ENCODE measurements at regions not wholly inside any gene's neighbourhood (a gene's known extent, or its start where the extent isn't known, plus 50 kb on each side); places are given as distances from the start of the nearest gene placed in this dataset.
"Not testable (repeated sequence)": the region's sequence is repeated elsewhere in the genome, so short reads cannot be mapped to it uniquely, and the experiment has no call there.

GRCh38 chr1:25171013-25171412 lies 61.3 kb downstream of the SYF2 start:
- not testable (repeated sequence) for DNase-seq (ENCODE audit: low spot score)

GRCh38 chr1:25170439-25170838 lies 61.9 kb downstream of the SYF2 start:
- DNase-seq (ENCODE audit: low spot score), result no peak

- DNase-seq (ENCODE audit: low spot score), result no peak
These were observed 62.7 kb downstream of the SYF2 start for GRCh38 chr1:25169610-25170009.

- no peak for DNase-seq (ENCODE audit: low spot score)
These were observed 63.1 kb downstream of the SYF2 start for GRCh38 chr1:25169168-25169567.

DNA sequence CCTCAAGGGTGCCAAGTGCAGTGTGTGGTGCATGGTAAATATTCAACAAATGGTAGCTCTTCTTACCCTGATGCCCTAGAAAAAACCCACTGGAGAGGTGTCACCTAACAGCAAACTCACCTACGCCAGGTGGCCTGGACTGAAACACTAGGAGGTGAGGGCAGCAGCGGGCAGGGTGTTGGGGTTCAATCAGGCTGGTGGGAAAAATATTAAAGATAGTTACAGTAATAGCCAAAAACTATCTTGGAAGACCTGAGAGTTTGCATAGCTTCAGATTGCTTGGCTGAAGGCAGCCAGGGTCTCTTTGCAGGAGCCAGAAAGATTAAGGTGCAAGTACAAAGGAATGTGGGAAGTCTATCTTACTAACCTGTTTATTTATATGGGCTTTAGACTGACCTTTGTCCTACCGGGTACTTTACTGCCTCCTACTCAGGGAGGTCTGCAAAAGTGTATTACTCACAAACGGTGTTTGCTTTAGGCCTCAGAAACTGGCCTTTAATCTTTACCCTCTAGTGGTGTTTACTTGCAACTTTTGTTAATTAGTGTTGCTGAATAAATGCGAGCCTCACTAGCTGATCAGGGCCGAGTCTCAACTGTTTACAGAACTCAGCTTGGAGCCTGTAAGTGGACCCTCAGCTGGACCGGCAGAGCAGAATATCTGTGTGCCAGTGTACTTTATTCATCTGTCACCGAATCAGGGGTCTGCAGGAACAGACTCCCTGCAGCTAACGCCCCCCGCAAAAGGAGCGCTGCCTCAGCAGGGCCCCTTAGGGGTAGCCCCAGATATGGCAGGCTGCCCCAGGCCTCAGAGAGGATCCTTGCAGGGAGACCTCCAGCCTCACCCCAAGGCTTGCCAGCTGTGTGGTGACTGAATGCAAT lies 63.9 kb downstream of the SYF2 start:
- DNase-seq (ENCODE audit: low spot score), result no peak

- DNase-seq (ENCODE audit: low spot score), result no peak
These were observed 64.8 kb downstream of the SYF2 start for GRCh38 chr1:25167269-25168192.

- DNase-seq (ENCODE audit: low spot score), result no peak
These were observed 65.5 kb downstream of the SYF2 start for GRCh38 chr1:25166847-25167246.

- DNase-seq (ENCODE audit: low spot score), result no peak
These were observed 68.3 kb downstream of the SYF2 start for GRCh38 chr1:25163986-25164385.

DNA sequence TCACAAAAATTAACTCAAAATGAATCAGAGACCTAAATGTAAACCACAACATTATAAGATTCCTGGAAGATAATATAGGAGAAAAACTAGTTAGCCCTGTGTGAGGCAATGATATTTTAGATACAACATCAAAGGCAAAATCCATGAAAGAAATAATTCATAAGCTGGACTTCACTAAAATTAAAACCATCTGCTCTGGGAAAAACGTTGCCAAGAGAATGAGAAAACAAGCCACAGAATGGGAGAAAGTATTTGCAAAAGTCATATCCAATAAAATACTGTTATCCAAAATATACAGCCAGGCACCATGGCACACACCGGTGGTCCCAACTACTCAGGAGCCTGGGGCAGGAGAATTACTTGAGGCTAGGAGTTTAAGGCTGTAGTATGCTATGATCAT lies 70.3 kb downstream of the SYF2 start:
- no peak for DNase-seq (ENCODE audit: low spot score)

GRCh38 chr1:25157846-25158245 lies 74.5 kb downstream of the SYF2 start:
- no peak for DNase-seq (ENCODE audit: low spot score)

DNA sequence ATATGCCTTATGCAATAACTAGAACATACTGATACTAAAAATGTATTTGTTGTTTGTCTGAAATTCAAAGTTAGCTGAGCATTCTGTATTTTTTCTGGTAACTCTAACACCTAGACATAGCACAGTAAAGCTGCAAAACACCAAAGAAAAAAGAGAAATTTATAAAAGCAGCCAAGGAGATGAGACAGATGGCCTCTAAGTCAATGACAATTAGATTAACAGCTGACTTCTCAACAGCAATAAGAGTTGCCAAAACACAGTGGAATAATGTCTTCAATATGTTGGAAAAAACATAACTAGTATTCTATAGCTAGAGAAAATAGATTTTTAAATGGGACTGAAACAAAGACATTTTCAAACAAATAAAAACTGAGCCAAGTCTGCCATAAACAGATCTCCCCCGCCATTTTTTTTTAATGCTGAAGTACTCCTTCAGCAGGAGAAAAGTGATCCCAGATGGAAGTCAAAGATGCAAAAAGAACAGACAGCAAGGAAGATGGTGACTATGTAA lies 81.3 kb downstream of the SYF2 start:
- no peak for DNase-seq (ENCODE audit: low spot score)

DNA sequence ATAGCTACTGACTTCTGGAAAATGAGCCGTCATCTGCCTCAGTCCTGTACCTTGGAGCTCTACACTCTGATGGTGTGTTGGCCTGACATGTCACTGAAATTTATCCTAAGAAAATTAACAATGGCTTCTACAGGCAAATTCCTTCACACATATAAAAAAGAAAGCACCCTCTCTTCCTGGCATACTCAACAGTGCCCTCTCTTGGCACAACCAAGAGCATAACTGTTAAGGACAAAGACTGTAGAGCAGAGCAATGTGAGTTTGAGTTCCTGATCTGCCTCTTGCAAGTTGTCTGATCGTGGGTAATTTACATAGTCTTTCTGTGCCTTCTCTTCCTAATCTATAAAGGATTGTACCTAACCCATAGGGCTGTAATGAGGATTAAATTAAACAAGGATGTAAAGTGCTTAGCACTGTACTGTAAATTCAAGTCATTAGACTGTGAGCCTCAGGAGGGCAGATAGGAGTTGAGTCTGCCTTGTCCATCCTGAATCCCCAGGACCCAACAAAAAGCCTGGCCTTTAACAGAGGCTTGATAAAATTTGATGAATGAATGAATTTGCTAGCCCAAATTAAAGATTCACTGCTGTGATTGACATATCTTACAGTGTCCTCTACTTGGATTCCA lies 83.5 kb downstream of the SYF2 start:
- DNase-seq (ENCODE audit: low spot score), result peak; percentile 68

DNA sequence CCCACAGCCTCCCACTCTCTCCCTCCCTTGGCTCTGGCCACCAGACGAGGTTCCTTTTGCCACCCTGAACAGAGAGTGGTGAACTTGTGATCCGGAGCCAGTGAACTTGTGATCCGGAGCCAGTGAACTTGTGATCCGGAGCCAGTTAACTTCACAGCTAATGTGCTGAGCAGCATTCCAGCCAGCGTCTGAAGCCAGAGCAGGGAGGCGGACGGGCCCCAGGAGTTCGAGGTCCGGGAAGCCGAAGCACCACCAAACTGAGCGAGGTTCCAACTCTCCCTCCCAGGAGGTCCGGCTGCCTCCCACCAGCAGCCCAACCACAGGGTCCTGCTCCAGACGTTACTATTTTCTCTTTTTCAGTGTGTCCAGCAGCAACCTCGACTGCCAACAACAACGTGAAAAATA lies 85.8 kb downstream of the SYF2 start:
- DNase-seq (ENCODE audit: low spot score), result no peak

- peak; percentile 50 for DNase-seq (ENCODE audit: low spot score)
These were observed 86.4 kb downstream of the SYF2 start for GRCh38 chr1:25145775-25146393.

- peak; percentile 17 for DNase-seq (ENCODE audit: low spot score)
These were observed 92.1 kb downstream of the SYF2 start for GRCh38 chr1:25140073-25140797.

GRCh38 chr1:25137521-25138395 lies 94.5 kb downstream of the SYF2 start:
- no peak for DNase-seq (ENCODE audit: low spot score)

DNA sequence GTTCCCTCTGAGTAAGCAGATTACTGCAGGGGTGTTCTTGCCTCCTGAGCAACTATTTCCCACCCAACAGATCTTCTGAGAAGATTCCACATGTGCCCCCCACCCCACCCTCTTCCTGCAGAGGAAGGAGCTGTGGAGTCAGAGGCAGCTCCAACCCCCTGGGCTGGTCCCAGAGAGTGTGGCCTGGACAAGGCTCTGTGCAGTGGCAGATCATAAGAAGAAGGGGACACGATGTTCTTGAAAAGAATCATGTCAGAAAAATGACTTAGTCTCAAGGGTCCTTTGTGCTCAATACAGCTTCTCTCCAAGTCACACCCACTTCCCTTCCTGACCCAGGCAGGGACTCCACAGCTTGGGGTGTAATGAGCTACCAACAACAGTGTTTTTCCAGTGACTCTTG lies 95.2 kb downstream of the SYF2 start:
- DNase-seq (ENCODE audit: low spot score), result no peak

DNA sequence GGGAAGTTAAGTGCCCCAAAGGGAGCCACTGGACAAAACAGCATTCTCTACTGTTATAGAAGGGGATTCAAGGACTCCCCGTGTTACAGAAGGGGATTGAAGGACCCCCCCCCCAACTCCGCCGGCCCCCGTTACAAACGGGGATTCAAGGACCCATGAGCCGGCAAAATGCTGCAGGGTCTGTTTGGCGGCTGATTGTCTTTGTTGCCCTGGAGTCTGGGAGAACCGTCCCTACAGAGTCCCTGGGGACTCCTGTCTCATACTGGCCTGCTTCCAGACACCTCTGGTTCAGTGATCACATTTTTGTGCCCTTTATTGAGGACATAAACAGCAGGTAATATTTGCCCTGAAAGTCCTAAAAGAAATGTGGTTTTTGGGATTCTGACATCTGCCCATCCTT lies 96.4 kb downstream of the SYF2 start:
- no peak for DNase-seq (ENCODE audit: low spot score)

- DNase-seq (ENCODE audit: low spot score), result no peak
These were observed 97.4 kb downstream of the SYF2 start for GRCh38 chr1:25134801-25135461.

DNA sequence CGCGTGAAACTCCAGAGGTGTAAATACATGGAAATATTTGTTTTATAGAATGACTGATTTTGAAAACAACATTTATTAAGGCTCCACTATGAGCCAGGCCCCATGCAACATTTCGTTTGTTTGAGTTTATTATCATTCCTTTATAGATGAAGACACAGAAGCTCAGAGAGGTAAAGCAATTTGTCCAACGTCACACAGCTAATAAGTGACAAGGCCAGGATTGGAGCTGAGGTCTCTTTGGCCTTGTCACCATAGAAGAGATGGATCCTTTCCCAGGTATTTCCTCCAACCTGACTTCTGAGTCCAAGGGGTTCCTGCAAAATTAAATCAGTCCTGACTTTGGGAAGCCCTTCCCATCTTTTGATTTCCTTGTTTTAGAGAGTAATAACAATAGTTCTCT lies 98.0 kb downstream of the SYF2 start:
- DNase-seq (ENCODE audit: low spot score), result no peak

Measured in NAMALWA (cell line).